ENCODE measurements at regions not wholly inside any gene's neighbourhood (a gene's known extent, or its start where the extent isn't known, plus 50 kb on each side); places are given as distances from the start of the nearest gene placed in this dataset.

DNA sequence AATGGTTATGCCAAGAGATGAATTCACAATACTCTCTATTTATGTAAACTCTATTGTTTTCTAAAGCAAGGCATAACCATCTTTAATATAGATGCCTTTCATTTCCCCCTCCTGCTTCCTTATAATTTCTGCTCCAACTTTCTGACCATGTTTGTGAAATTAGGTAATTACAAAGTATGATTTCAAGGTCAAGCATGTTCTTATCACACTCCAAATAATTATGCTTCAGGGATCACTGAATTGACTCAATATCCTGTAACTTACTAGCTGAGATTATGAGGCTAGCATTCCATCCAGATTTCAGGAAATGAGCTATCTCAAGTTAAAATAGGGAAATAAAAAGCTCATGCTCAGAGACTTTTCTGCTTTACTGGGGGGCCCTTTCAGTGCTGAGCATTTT lies 655.9 kb upstream of the IGFBP3 start:
- TF ChIP-seq POLR2A (IDR thresholded peaks at IDR 0.05): no peak
- TF ChIP-seq, protein P1, sequence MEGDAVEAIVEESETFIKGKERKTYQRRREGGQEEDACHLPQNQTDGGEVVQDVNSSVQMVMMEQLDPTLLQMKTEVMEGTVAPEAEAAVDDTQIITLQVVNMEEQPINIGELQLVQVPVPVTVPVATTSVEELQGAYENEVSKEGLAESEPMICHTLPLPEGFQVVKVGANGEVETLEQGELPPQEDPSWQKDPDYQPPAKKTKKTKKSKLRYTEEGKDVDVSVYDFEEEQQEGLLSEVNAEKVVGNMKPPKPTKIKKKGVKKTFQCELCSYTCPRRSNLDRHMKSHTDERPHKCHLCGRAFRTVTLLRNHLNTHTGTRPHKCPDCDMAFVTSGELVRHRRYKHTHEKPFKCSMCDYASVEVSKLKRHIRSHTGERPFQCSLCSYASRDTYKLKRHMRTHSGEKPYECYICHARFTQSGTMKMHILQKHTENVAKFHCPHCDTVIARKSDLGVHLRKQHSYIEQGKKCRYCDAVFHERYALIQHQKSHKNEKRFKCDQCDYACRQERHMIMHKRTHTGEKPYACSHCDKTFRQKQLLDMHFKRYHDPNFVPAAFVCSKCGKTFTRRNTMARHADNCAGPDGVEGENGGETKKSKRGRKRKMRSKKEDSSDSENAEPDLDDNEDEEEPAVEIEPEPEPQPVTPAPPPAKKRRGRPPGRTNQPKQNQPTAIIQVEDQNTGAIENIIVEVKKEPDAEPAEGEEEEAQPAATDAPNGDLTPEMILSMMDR (IDR thresholded peaks at IDR 0.05): no peak

All from thyroid gland (tissue), 4 donors.